ENCODE measurements at regions not wholly inside any gene's neighbourhood (a gene's known extent, or its start where the extent isn't known, plus 50 kb on each side); places are given as distances from the start of the nearest gene placed in this dataset.

DNA sequence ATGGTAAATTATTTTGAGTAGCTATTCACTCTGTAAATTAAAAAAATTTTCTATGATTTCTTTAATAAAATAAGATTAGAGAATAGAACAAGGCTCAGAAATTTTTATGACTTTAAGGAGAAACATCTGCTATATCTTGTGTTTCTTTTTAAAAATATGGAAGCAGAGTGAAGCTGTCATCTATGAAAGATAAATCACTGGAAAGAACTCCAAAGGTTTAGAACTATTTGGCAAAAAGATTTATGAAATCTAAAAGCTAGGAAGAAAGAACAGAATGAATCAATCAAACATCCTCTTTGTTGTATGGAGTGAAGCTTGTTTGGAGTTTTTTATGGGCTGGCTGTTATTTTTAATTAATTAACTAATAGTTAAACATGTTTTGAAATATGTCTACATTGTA is 89.8 kb upstream of the ACTBL2 start:
- DNase-seq (ENCODE audit: low read depth, low spot score) = no peak

- no peak for DNase-seq (ENCODE audit: low read depth, low spot score)
Observed at GRCh38 chr5:57569601-57570000, 87.0 kb upstream of the ACTBL2 start.

DNA sequence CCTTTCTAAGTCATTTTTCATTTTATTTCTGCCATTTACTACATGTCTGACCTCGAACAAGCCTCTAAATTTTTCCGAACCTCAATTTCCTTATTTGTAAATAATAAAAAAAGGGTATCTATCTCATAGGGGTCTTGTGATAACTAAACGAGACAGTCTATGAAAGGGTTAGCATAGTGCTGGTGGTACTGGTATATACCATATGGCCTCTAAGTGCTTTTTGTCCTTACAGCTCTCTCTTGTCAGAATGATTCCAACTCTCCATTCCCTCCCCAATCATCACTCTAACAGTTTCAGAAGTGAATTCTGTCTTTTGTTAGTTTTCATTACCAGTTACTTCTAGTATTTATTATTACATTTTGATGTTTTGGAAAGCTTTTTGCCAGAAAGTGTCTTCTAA is 85.5 kb upstream of the ACTBL2 start:
- DNase-seq (ENCODE audit: low read depth, low spot score) = no peak

GRCh38 chr5:57566914-57567313 is 84.3 kb upstream of the ACTBL2 start:
- DNase-seq (ENCODE audit: low read depth, low spot score) = peak; percentile 33

DNA sequence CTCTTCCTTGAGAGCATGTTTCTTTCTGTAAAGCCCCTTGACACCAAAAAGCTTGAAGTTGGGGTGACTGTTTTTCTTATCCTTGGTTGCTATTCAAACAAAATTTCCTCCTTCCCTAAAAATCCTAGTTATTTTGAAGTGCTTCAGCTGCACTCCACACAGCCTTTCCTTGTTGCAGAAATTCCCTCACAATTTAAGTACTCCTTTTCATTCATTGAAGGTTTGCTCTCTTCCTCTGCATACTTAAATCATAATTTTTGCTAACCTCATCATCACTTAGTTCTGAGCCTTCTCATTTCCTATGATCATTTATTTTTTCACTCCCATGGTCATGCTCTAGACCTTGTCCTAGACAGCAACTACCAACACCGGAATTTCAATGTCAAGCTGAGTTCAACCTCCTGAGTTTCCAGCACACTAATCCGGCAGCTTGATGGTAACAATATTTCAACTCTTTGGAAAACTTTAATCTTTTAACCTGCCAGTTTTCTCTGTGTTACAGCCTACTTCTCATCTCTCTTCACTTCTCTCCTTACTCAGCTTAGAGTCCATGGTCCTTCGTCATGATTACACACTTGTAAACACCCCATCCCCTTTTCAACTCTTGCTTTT is 78.7 kb upstream of the ACTBL2 start:
- no peak for DNase-seq (ENCODE audit: low read depth, low spot score)

DNA sequence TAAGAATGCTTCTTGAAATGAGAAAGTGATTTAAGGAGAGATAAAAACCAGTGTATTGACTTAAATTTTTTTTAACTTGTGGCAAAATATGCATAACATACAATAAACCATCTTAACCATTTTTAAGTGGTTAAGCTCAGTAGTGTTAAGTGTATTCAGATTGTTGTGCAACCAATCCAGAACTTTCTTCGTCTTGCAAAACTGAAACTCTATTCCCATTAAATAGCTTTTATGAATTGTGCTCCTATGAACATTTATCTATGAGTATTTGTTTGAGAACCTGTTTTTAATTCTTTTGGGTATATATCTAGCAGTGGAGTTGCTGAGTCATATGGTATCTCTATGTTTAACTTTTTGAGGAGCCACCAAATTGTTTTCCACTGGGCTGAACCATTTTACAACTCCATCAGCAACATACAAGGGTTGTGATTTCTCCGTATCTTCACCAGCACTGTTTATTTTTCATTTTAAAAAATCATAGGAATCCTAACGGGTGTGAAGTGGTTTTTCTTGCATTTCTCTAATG is 76.6 kb upstream of the ACTBL2 start:
- no peak for DNase-seq (ENCODE audit: low read depth, low spot score)

DNA sequence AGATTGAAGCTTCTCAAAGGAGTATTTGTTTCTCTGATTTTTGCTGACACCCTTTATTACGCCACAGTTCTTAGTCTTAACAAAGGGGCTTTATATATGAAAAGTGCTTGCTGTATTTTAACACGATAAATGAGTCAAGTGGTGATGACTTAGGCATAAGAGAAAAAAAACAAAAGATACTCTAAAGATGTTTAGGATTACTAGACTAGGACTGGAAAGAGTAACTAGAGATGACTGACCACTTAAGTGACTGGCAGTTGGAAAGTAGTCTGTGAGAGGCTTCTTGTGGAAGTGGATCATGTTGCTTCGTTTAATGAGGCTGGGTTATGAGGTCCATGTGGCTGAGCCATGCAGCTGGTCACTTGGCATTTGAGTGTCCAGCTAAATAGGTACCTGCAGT is 69.4 kb upstream of the ACTBL2 start:
- DNase-seq (ENCODE audit: low read depth, low spot score) = no peak

DNA sequence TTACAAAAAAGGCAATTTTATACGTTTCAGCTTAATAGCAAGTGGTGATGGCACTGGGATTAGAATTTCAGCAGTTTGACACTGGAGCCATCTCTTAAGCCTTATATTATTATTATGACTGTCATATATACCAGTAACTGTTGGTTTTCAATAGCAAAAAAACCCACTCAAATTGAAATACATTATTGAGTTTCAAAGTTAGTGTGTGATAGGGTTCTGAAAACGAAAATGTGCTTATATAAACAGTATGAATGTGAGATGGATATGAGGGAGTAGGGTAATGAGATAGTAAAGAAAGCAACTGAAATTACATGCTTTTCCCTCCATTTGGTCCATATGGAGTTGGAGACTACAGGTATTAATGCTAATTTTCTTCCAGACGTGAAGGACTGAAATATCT is 68.6 kb upstream of the ACTBL2 start:
- no peak for DNase-seq (ENCODE audit: low read depth, low spot score)

GRCh38 chr5:57550132-57550531 is 67.5 kb upstream of the ACTBL2 start:
- no peak for DNase-seq (ENCODE audit: low read depth, low spot score)

GRCh38 chr5:57549566-57549965 is 67.0 kb upstream of the ACTBL2 start:
- DNase-seq (ENCODE audit: low read depth, low spot score) = no peak

DNA sequence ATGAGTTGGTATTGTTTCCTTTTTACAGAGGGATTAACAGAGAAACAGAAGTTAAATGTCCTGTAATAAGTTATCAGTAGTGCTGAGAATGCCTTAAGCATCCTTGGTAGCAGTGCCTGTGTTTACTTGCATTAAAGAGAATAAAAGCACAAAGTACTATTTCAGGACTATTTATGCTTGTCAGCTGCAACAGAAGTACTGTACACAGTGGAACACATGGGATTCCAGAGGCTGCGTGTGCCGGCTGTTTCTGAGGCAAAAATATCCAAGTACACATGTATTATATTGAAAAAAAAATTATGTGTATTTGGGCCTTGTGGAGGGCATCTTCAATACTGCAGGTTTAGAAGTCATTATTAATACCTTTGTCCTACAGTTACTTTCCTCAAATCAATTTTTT is 58.2 kb upstream of the ACTBL2 start:
- no peak for DNase-seq (ENCODE audit: low read depth, low spot score)

- DNase-seq (ENCODE audit: low read depth, low spot score) = no peak
Observed at GRCh38 chr5:57539281-57539701, 56.7 kb upstream of the ACTBL2 start.

DNA sequence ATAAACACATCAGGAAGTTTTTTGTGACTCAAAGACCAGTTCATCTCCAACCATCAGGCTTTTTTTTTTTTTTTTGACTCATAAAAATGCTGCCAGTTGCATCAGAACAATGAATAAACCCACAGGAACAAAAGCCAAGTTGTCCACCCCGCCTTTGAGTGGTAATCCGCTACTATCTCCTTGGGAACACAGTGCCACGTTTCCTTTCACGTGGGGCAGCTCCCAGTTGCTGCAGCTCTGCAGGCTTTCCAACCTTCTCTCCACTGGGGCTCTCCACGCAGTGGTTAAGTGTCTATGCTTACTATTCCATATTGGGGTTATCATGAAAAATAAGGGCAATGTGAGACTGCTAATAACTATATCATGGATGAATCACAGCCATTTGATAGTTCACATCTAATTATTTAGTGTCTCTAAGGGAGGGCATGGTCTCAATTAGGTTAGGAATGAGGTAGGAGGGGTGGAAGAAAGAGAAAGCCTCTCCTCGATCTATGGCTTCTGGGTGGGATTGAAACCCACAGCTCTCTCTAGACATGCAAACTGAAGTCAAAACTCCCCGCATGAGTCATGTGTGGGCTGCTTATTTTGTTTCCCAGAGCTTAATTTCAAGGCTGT is 55.8 kb upstream of the ACTBL2 start:
- no peak for DNase-seq (ENCODE audit: low read depth, low spot score)

- no peak for DNase-seq (ENCODE audit: low read depth, low spot score)
Observed at GRCh38 chr5:57537811-57538210, 55.2 kb upstream of the ACTBL2 start.

DNA sequence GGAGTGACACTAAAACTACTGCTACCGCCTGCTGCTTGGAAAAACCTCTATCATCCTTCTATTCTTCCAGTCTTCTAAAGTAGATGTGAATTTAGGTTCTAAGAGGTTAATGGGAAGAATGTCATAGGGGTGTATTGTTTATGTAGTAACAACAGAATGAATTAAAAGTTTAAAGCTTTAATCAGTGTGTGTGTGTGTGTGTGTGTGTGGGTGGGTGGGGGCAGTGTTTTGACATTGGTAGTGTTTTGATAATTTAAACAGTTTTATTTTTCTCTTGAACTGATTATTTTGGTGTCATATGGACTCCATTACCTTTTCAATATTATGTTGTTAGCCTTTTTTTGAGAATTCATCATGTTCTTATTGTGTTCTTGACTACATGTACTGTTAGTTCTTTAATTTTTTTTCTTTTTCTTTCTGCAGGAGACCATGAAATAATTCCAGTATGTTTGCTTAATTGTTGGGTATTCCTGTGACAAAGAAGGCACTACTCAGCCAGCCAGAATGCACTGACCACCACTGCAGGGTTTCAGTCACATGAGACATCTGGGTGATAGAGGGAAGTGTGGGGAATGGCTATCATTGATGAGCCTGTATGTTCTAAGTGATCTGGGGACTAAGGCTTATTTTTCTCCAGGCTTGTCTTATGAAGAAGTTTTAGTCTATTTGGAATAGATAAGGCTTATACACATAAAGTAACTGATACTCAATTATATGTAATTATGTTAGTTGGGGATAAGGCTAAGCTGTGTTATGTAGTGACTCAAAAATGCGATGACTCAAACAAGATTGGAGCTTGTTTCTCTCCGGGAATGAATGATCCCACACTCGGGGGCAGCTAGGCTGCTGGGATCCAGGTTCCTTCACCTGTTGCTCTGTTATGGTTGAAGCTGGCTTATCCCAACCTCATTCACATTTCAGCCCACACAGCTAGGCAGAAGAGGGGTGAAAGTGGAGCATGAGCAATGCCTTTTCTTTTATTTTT is 50.2 kb upstream of the ACTBL2 start:
- no peak for DNase-seq (ENCODE audit: low read depth, low spot score)

Measured in smooth muscle cell of the brain vasculature (primary cell).